Dermis blood vessel endothelial cell (primary cell): ENCODE measurements at regions not wholly inside any gene's neighbourhood (a gene's known extent, or its start where the extent isn't known, plus 50 kb on each side); places are given as distances from the start of the nearest gene placed in this dataset.
A peak's percentile ranks its signal among the peaks of the same experiment; 100 is the strongest.

Experiments used
- DNase-seq: peaks from one replicate; pipeline ENCODE4 v3.0.0; 2010

DNA sequence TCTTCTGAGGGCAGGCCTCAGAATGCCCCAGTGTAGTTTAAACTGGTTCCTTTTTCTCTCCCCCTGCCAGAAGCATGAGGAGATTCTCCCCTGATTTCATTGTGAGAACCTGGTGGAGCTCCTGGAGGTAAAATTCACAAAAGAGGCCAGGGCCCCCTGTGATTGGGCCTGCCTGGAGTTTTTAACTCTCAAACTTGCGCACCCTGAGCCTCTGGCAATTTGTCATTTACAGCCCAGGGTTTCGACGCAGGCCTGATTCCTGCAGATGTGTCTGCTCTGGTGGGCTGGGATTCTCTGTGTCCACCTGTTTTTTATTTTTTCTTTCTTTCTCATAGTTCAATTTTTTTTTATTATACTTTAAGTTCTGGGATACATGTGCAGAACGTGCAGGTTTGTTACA, 157.9 kb downstream of the ASB1 start:
- DNase-seq, result no peak

- no peak for DNase-seq
Observed at GRCh38 chr2:238585836-238586821, 159.4 kb downstream of the ASB1 start.

GRCh38 chr2:238586931-238587775, 160.4 kb downstream of the ASB1 start:
- DNase-seq, result no peak

- DNase-seq, result no peak
Observed at GRCh38 chr2:238587776-238588660, 161.3 kb downstream of the ASB1 start.

DNA sequence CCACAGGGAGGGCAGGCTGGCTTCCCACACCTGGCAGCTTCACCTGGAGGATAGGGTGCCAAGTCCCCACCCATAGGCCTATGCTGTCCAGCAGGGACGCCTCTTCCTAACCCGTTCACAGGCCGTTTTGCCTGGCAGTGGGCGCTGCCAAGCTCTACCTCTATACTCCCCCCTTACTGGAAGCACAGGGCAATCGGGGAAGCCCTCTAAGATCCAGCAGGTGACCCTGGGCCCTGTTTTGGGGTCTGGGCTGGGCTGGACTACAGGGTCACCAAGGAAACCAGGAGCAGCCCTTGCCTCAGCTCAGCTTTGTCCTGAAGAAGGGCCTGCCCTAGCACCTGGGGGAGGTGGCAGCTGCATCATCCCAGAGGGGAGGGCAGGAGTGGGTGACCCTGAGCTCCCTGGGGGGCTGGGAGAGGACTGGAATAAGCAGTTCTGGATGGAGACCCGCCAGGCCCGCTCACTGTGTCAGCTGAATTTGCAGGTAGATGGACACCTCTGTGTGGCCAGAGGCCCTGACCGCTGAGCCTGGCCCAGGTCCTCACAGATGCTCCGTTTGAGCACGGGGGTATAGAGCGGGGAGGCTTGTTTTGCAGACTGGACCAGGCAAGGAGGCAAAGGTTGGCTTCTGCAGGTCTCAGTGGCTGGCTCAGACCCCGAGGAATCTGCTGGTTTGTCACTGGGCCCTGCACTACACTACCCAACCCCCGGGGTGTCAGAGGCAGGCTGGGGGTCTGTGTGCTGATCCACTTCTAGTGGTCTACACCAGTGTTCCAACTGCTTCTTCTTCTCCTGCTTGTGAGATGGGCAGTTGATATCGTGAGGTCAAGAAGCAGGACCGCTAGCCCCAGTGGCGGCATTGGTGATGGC, 163.1 kb downstream of the ASB1 start:
- no peak for DNase-seq

DNA sequence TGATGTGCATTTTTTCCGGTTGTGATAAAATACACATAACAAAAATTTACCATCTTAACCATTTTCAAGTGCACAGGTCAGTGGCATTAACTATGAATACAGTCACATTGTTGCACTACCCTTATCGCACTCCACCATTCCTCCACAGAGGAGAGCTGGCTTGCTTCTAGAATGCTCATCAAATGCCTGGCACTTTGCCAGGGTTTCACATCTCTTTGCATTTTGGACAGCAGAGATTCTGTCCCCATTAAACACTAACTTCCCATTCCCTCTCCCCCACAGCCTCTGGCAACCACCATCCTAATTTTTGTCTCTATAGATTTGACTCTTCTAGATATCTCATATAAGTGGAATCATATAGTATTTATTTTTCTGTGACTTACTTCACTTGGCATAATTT, 165.0 kb downstream of the ASB1 start:
- no peak for DNase-seq

GRCh38 chr2:238593236-238593635, 166.5 kb downstream of the ASB1 start:
- no peak for DNase-seq

GRCh38 chr2:238593678-238594077, 167.0 kb downstream of the ASB1 start:
- no peak for DNase-seq

GRCh38 chr2:238594796-238595749, 168.3 kb downstream of the ASB1 start:
- no peak for DNase-seq

DNA sequence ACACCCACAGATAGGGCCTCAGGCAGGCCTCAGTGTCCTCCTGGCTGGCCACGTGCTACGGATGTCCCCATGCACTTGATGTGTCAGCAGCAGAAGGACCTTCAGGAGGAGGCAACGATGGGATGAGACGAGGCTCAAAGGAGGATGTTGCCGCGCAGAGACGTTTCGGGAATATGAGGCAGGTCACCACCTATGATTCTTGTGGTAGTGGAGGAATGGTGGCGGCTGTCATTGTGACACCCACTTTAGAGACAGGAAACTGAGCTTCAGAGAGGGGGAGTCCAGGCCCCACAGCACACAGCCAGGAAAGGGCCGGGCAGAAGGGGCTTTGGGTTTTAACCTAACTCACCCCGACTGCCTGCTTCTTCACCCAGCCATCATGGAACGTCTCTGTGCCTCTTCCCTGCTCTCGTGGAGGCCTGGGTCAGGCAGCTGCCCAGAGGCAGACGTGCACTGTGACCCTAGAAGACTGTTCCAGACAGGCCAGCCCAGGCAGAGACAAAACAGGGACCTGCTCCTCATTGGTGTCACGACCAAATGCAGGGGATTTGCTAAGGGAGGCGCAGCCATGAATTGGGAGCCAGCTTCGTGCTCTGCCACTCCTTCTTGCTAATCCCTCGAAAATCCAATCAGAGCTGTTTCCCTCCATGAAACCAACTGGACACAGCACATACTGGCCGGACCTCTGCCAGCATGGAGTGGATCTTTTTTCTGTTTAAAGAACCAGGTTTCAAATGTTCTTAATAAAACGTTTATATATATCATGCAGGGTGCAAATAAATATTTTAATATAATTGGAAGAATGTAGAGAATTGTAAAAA, 169.2 kb downstream of the ASB1 start:
- DNase-seq, result no peak

GRCh38 chr2:238596571-238597551, 170.1 kb downstream of the ASB1 start:
- DNase-seq, result peak; percentile 95

- DNase-seq, result no peak
Observed at GRCh38 chr2:238597638-238598528, 171.2 kb downstream of the ASB1 start.

GRCh38 chr2:238598802-238599530, 172.2 kb downstream of the ASB1 start:
- DNase-seq, result no peak

GRCh38 chr2:238599549-238600505, 173.1 kb downstream of the ASB1 start:
- no peak for DNase-seq
